GM12878 (cell line): ENCODE measurements at regions not wholly inside any gene's neighbourhood (a gene's known extent, or its start where the extent isn't known, plus 50 kb on each side); places are given as distances from the start of the nearest gene placed in this dataset.

Source experiments
- CREM ChIP-seq: IDR thresholded peaks from 2 replicates; pipeline ENCODE4 v1.6.1; 2014; ENCODE audit warnings: antibody characterized with exemption, low read depth
- POU2F2 ChIP-seq: IDR thresholded peaks from 3 replicates; pipeline ENCODE4 v1.6.1; 2011; ENCODE audit warnings: low read depth, mild to moderate bottlenecking, low read length, borderline replicate concordance
- ZZZ3 ChIP-seq: IDR thresholded peaks from 2 replicates; pipeline ENCODE4 v1.6.1; 2011; ENCODE audit warnings: low read depth; ENCODE audit not compliant: control insufficient read depth, insufficient read length

DNA sequence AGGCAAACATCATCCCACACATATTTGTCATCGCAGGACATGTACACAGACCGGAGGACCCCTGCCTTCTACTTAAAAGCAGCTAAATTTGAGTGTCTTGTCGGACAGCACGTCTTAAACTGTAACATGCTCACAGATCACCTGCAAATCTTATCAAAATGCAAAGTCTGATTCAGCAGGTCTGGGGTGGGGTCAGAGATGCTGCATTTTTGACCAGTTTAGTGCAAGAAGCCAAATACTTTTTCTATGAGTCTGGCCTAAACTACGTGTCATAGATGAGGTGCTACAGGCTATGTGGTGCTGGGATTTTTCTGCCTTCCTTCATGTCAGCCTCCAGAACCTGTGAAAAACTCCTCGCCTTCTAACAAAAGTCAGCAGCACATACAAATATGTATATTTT, 178.8 kb upstream of the LHX5 start:
- no peak for TF ChIP-seq ZZZ3
- no peak for TF ChIP-seq CREM
- TF ChIP-seq POU2F2 = no peak
